ENCODE measurements at regions not wholly inside any gene's neighbourhood (a gene's known extent, or its start where the extent isn't known, plus 50 kb on each side); places are given as distances from the start of the nearest gene placed in this dataset.

GRCh38 chr22:47786650-47787290 lies 1024.3 kb downstream of the TBC1D22A start:
- dilution Hi-C loops (cut with HindIII; ENCODE audit: low sequenced_read_pairs, unreplicated experiment) (no loop called here), in situ Hi-C loops (cut with MboI; ENCODE audit: low sequenced_read_pairs) (no loop called here), intact Hi-C loops (cut with micrococcal nuclease) (no loop called here)
- Histone ChIP-seq H2BK120ac (ENCODE audit: low read depth, low read length) (no peak overlapping the region), H3K79me1 (ENCODE audit: low read depth in 1 of 2, low read length in 2 of 2) (no peaks in the 10 kb centered on the region), H3K27ac (ENCODE audit: insufficient read depth, low read length) (no peak overlapping the region), H3K4me1 (ENCODE audit: control insufficient read depth, insufficient read depth, low read length) (no peaks in the 10 kb centered on the region), H2BK5ac (ENCODE audit: low read depth, low read length, poor library complexity, severe bottlenecking) (no peak overlapping the region), H4K91ac (ENCODE audit: insufficient read depth, low read depth, low read length) (no peak overlapping the region), H3K27me3 (ENCODE audit: control insufficient read depth, insufficient read depth, low read length) (no peaks in the 10 kb centered on the region), H4K20me1 (ENCODE audit: insufficient read depth, low read length) (no peaks in the 10 kb centered on the region), H3K4me3 (ENCODE audit: insufficient read depth, low read depth, low read length) (no peak overlapping the region), H4K8ac (ENCODE audit: low read depth in 2 of 2, low read length in 2 of 2) (no peak overlapping the region), H3K14ac (replicated peaks; ENCODE audit: low read depth, low read length) (no peak overlapping the region), H2AK9ac (replicated peaks; ENCODE audit: low read depth, low read length, poor library complexity) (no peak overlapping the region), H4K5ac (ENCODE audit: low read depth, low read length) (no peak overlapping the region), H3K23ac (ENCODE audit: low read depth, low read length) (no peak overlapping the region), H2BK15ac (ENCODE audit: low read depth, low read length) (no peak overlapping the region), H2AFZ (replicated peaks; ENCODE audit: low read length, poor library complexity) (no peak overlapping the region), H3K18ac (ENCODE audit: low read depth, low read length) (no peak overlapping the region), H3K4ac (ENCODE audit: low read depth, low read length) (no peak overlapping the region), H3K4me2 (ENCODE audit: low read depth, low read length) (no peak overlapping the region), H2BK20ac (ENCODE audit: low read depth, low read length) (no peak overlapping the region), H3K9me1 (ENCODE audit: insufficient read depth, low read length) (no peaks in the 10 kb centered on the region), H3K9ac (ENCODE audit: low read depth, low read length) (no peak overlapping the region), H3K36me3 (ENCODE audit: control insufficient read depth, insufficient read depth, low read length) (no peaks in the 10 kb centered on the region), H3K56ac (ENCODE audit: extremely low read depth, insufficient read depth, low read length) (no peak overlapping the region), H3K9me3 (ENCODE audit: control insufficient read depth, insufficient read depth, low read length) (peaks cover 44% of the 10 kb centered on the region), H2AK5ac (ENCODE audit: low read depth, low read length) (no peak overlapping the region)
- ATAC-seq (ENCODE audit: low read depth) (no peak), DNase-seq (no peak)
- POLR2A ChIA-PET (ENCODE audit: unreplicated experiment): no interaction called here
- CTCF ChIA-PET: no interaction called here
- no TSS peak for BruUV-seq (replicated peaks)
- 40% methylated on average over 1 of the region's 12 CpGs; no CpG with 5 or more reads in 1 of the 2 experiments for WGBS, 2 experiments (ENCODE audit: extremely low coverage in 2 of 2, insufficient read length in 1 of 2)
- no peak for TF ChIP-seq RFX5 (IDR thresholded peaks at IDR 0.05; ENCODE audit: low read depth, low read length)
- TF ChIP-seq ELK1 (IDR thresholded peaks at IDR 0.05; ENCODE audit: borderline replicate concordance, low read depth, low read length): no peak

Measured in IMR-90 (cell line).